GM12864 (cell line): ENCODE measurements at regions not wholly inside any gene's neighbourhood (a gene's known extent, or its start where the extent isn't known, plus 50 kb on each side); places are given as distances from the start of the nearest gene placed in this dataset.

Experiments
- DNase-seq: peaks from one replicate; pipeline ENCODE4 v3.0.0-alpha.2; 2011; ENCODE audit warnings: low read depth
- H3K4me3 ChIP-seq: 2 replicates; pipeline ENCODE4 v1.5.1; 2011; ENCODE audit warnings: mild to moderate bottlenecking, low read depth, low read length, control low read depth
- CTCF ChIP-seq: IDR thresholded peaks from 2 replicates; pipeline ENCODE4 v1.5.1; 2011; ENCODE audit warnings: low read depth, mild to moderate bottlenecking, moderate library complexity, low read length, control low read depth, inconsistent platforms; ENCODE audit errors: missing control alignments

GRCh38 chr7:54810401-54810800 lies 51.4 kb upstream of the SEC61G start:
- TF ChIP-seq CTCF, result no peak
- no peak overlapping the region for H3K4me3 ChIP-seq
- DNase-seq, result no peak

- no peak for TF ChIP-seq CTCF
- no peak overlapping the region for H3K4me3 ChIP-seq
- DNase-seq, result no peak
Observed at GRCh38 chr7:54811041-54811845, 52.2 kb upstream of the SEC61G start.

- no peak for DNase-seq
- no peak overlapping the region for H3K4me3 ChIP-seq
- TF ChIP-seq CTCF, result no peak
Observed at GRCh38 chr7:54811846-54812254, 52.8 kb upstream of the SEC61G start.

GRCh38 chr7:54812756-54813322 lies 53.8 kb upstream of the SEC61G start:
- DNase-seq, result no peak
- no peak for TF ChIP-seq CTCF
- no peak overlapping the region for H3K4me3 ChIP-seq

- TF ChIP-seq CTCF, result no peak
- no peak overlapping the region for H3K4me3 ChIP-seq
- no peak for DNase-seq
Observed at GRCh38 chr7:54813398-54813797, 54.4 kb upstream of the SEC61G start.

- no peak overlapping the region for H3K4me3 ChIP-seq
- no peak for DNase-seq
- no peak for TF ChIP-seq CTCF
Observed at GRCh38 chr7:54814401-54814800, 55.4 kb upstream of the SEC61G start.

- H3K4me3 ChIP-seq, result no peak overlapping the region
- no peak for DNase-seq
- no peak for TF ChIP-seq CTCF
Observed at GRCh38 chr7:54817152-54817551, 58.1 kb upstream of the SEC61G start.
